IMR-90 (cell line): ENCODE measurements at regions not wholly inside any gene's neighbourhood (a gene's known extent, or its start where the extent isn't known, plus 50 kb on each side); places are given as distances from the start of the nearest gene placed in this dataset.

Experiments used
- ATAC-seq: fragments of 200-7000 bp; cut with Tn5 transposase; 2 replicates; pipeline ENCODE4 v1.9.1; 2020; ENCODE audit warnings: low read depth, mild to moderate bottlenecking, moderate library complexity
- BruUV-seq: library from RNA; stranded (reverse); fragments of 400-500 nt; replicated peaks from 2 replicates; lab custom pipeline; 2021; lab: Mats Ljungman, UMichigan
- CTCF ChIA-PET: fragments of 300-600 bp; formaldehyde crosslinking; extraction: SDS; loops from one replicate; lab custom pipeline; 2021; ENCODE audit warnings: antibody characterized with exemption; lab: Yijun Ruan, JAX
- POLR2A ChIA-PET: fragments of 300-600 bp; sonication (Branson Sonifier 250); formaldehyde crosslinking; loops from one replicate; lab custom pipeline; 2022; ENCODE audit warnings: antibody characterized with exemption; ENCODE audit not compliant: unreplicated experiment; lab: Charles Lee
- DNase-seq: peaks from one replicate; pipeline ENCODE4 v3.0.0; 2013
- H2AFZ ChIP-seq: replicated peaks from 2 replicates; pipeline ENCODE3; 2013; ENCODE audit warnings: low read length, mild to moderate bottlenecking; ENCODE audit not compliant: poor library complexity
- H2AK5ac ChIP-seq: 2 replicates; pipeline ENCODE4 v1.6.1; 2013; ENCODE audit warnings: low read depth, low read length, inconsistent platforms
- H2AK9ac ChIP-seq: replicated peaks from 2 replicates; pipeline ENCODE3; 2013; ENCODE audit warnings: mild to moderate bottlenecking, low read depth, low read length, moderate library complexity; ENCODE audit not compliant: poor library complexity
- H2BK120ac ChIP-seq: 2 replicates; pipeline ENCODE4 v1.6.1; 2013; ENCODE audit warnings: low read depth, low read length, inconsistent platforms
- H2BK15ac ChIP-seq: 3 replicates; pipeline ENCODE4 v1.6.1; 2013; ENCODE audit warnings: low read depth, low read length, inconsistent platforms
- H2BK20ac ChIP-seq: 2 replicates; pipeline ENCODE4 v1.6.1; 2013; ENCODE audit warnings: low read depth, mild to moderate bottlenecking, inconsistent platforms, low read length, moderate library complexity
- H2BK5ac ChIP-seq: 2 replicates; pipeline ENCODE4 v1.6.1; 2013; ENCODE audit warnings: mild to moderate bottlenecking, low read depth, low read length, inconsistent platforms; ENCODE audit not compliant: poor library complexity, severe bottlenecking
- H3K14ac ChIP-seq: replicated peaks from 2 replicates; pipeline ENCODE4 v1.6.1; 2013; ENCODE audit warnings: low read depth, low read length, inconsistent platforms
- H3K18ac ChIP-seq: 2 replicates; pipeline ENCODE4 v1.6.1; 2013; ENCODE audit warnings: low read depth, low read length, control low read depth
- H3K23ac ChIP-seq: 2 replicates; pipeline ENCODE4 v1.6.1; 2013; ENCODE audit warnings: low read depth, low read length, inconsistent platforms
- H3K27ac ChIP-seq: 2 replicates; pipeline ENCODE4 v1.5.1; 2013; ENCODE audit warnings: mild to moderate bottlenecking, control low read depth, low read length; ENCODE audit not compliant: insufficient read depth
- H3K27me3 ChIP-seq: 2 replicates; pipeline ENCODE4 v1.6.1; 2013; ENCODE audit warnings: low read length; ENCODE audit not compliant: control insufficient read depth, insufficient read depth
- H3K36me3 ChIP-seq: 2 replicates; pipeline ENCODE4 v1.6.1; 2013; ENCODE audit warnings: low read length, mixed read lengths; ENCODE audit not compliant: control insufficient read depth, insufficient read depth
- H3K4ac ChIP-seq: 2 replicates; pipeline ENCODE4 v1.6.1; 2013; ENCODE audit warnings: low read depth, low read length, inconsistent platforms
- H3K4me1 ChIP-seq: 2 replicates; pipeline ENCODE4 v1.6.1; 2013; ENCODE audit warnings: low read length, mixed read lengths; ENCODE audit not compliant: control insufficient read depth, insufficient read depth
- H3K4me2 ChIP-seq: 2 replicates; pipeline ENCODE4 v1.6.1; 2013; ENCODE audit warnings: low read depth, mild to moderate bottlenecking, control low read depth, low read length, moderate library complexity
- H3K4me3 ChIP-seq: 2 replicates; pipeline ENCODE4 v1.5.1; 2013; ENCODE audit warnings: low read depth, mild to moderate bottlenecking, control low read depth, low read length, moderate library complexity; ENCODE audit not compliant: insufficient read depth
- H3K56ac ChIP-seq: 2 replicates; pipeline ENCODE4 v1.6.1; 2013; ENCODE audit warnings: low read length, inconsistent platforms; ENCODE audit not compliant: insufficient read depth; ENCODE audit errors: extremely low read depth
- H3K79me1 ChIP-seq, 2 experiments: 2 replicates each; pipeline ENCODE4 v1.6.1; 2013; ENCODE audit warnings: low read length in 2 of 2, inconsistent platforms in 1 of 2, low read depth in 1 of 2
- H3K9ac ChIP-seq: 2 replicates; pipeline ENCODE4 v1.6.1; 2013; ENCODE audit warnings: low read depth, low read length, control low read depth
- H3K9me1 ChIP-seq: 2 replicates; pipeline ENCODE4 v1.6.1; 2013; ENCODE audit warnings: low read length, inconsistent platforms; ENCODE audit not compliant: insufficient read depth
- H3K9me3 ChIP-seq: 2 replicates; pipeline ENCODE4 v1.6.1; 2013; ENCODE audit warnings: low read length; ENCODE audit not compliant: control insufficient read depth, insufficient read depth
- H4K20me1 ChIP-seq: 2 replicates; pipeline ENCODE4 v1.6.1; 2013; ENCODE audit warnings: low read length, inconsistent platforms; ENCODE audit not compliant: insufficient read depth
- H4K5ac ChIP-seq: 2 replicates; pipeline ENCODE4 v1.6.1; 2013; ENCODE audit warnings: mild to moderate bottlenecking, low read depth, low read length, control low read depth
- H4K8ac ChIP-seq, 2 experiments: 2 replicates each; pipeline ENCODE4 v1.6.1; 2013; ENCODE audit warnings: low read depth in 2 of 2, low read length in 2 of 2, control low read depth in 1 of 2, inconsistent platforms in 1 of 2
- H4K91ac ChIP-seq: 2 replicates; pipeline ENCODE4 v1.6.1; 2013; ENCODE audit warnings: low read depth, low read length, inconsistent platforms; ENCODE audit not compliant: insufficient read depth
- CEBPB ChIP-seq: IDR thresholded peaks from 2 replicates; pipeline ENCODE4 v1.6.1; 2012; ENCODE audit warnings: low read depth, low read length, improper control_type of control experiment
- CHD1 ChIP-seq: IDR thresholded peaks from 2 replicates; pipeline ENCODE4 v1.6.1; 2012; ENCODE audit warnings: low read depth, low read length, improper control_type of control experiment
- CTCF ChIP-seq: conservative IDR thresholded peaks from 2 replicates; pipeline ENCODE4 v1.5.1; 2012; ENCODE audit warnings: mild to moderate bottlenecking, low read depth, low read length, improper control_type of control experiment
- FOS ChIP-seq: fragments of 150-350 bp; IDR thresholded peaks from 2 replicates; pipeline ENCODE4 v1.6.1; 2016; ENCODE audit warnings: low read depth, low read length
- MAFK ChIP-seq: IDR thresholded peaks from 2 replicates; pipeline ENCODE4 v1.6.1; 2012; ENCODE audit warnings: low read depth, low read length, improper control_type of control experiment
- MAZ ChIP-seq: IDR thresholded peaks from 2 replicates; pipeline ENCODE4 v1.6.1; 2012; ENCODE audit warnings: low read depth, mild to moderate bottlenecking, low read length, improper control_type of control experiment, moderate library complexity, borderline replicate concordance
- MXI1 ChIP-seq: IDR thresholded peaks from 2 replicates; pipeline ENCODE4 v1.6.1; 2012; ENCODE audit warnings: low read depth, mild to moderate bottlenecking, low read length, moderate library complexity, borderline replicate concordance
- POLR2A ChIP-seq: IDR thresholded peaks from 2 replicates; pipeline ENCODE4 v1.6.1; 2012; ENCODE audit warnings: mild to moderate bottlenecking, low read depth, low read length
- RAD21 ChIP-seq: IDR thresholded peaks from 2 replicates; pipeline ENCODE4 v1.6.1; 2012; ENCODE audit warnings: low read length, improper control_type of control experiment
- RCOR1 ChIP-seq: IDR thresholded peaks from 2 replicates; pipeline ENCODE4 v1.6.1; 2012; ENCODE audit warnings: mild to moderate bottlenecking, low read length, improper control_type of control experiment; ENCODE audit not compliant: insufficient replicate concordance
- RFX5 ChIP-seq: IDR thresholded peaks from 2 replicates; pipeline ENCODE4 v1.8.0; 2012; ENCODE audit warnings: low read depth, mild to moderate bottlenecking, low read length, moderate library complexity
- SMC3 ChIP-seq: fragments of 150-350 bp; IDR thresholded peaks from 2 replicates; pipeline ENCODE4 v1.6.1; 2016; ENCODE audit warnings: low read depth, mild to moderate bottlenecking, antibody characterized with exemption, low read length, moderate library complexity
- USF2 ChIP-seq: fragments of 150-350 bp; IDR thresholded peaks from 2 replicates; pipeline ENCODE4 v1.6.1; 2017; ENCODE audit warnings: mild to moderate bottlenecking, antibody characterized with exemption, low read length, low read depth
- WGBS, 2 experiments: methylation state at CpG; one replicate each; pipeline versions ENCODE4 v1.1.5 to v1.1.7; 2013; ENCODE audit warnings: missing lambda C conversion rate in 2 of 2; ENCODE audit not compliant: insufficient read length in 1 of 2; ENCODE audit errors: extremely low coverage in 2 of 2; 5-methylcytosine and 5-hydroxymethylcytosine counted together
- dilution Hi-C: fragments of 300-500 bp; cut with HindIII; formaldehyde crosslinking; loops from one replicate; pipeline ENCODE4 v1.14.3; 2018; ENCODE audit warnings: low sequenced_read_pairs; ENCODE audit not compliant: unreplicated experiment
- in situ Hi-C: fragments of 300-500 bp; cut with MboI; formaldehyde crosslinking; loops from 3 replicates; pipeline ENCODE4 v1.14.3; 2019; ENCODE audit warnings: low sequenced_read_pairs, inconsistent platforms, mixed read lengths
- intact Hi-C: fragments of 100-400 bp; cut with micrococcal nuclease; formaldehyde crosslinking; loops from 2 replicates; pipeline ENCODE4 v1.10.0; 2022
- TF ChIP-seq, protein P1 (sequence below): fragments of 150-350 bp; IDR thresholded peaks from 2 replicates; pipeline ENCODE4 v1.6.1; 2016; ENCODE audit warnings: low read depth, mild to moderate bottlenecking, low read length, moderate library complexity, borderline replicate concordance

- DNase-seq (no peak), ATAC-seq (no peak)
- H4K8ac ChIP-seq = no peak overlapping the region
- H3K4me1 ChIP-seq = no peaks in the 10 kb centered on the region
- no peak overlapping the region for H2AK9ac ChIP-seq
- no peak for TF ChIP-seq RFX5
- TF ChIP-seq CHD1 = no peak
- no peak for TF ChIP-seq RAD21
- no peak for TF ChIP-seq MAZ
- TF ChIP-seq SMC3 = no peak
- TF ChIP-seq RCOR1 = no peak
- no peak for TF ChIP-seq CEBPB
- TF ChIP-seq CTCF = no peak
- no peak for TF ChIP-seq FOS
- no peak for TF ChIP-seq MXI1
- no peak for TF ChIP-seq MAFK
- no peak for TF ChIP-seq POLR2A
- no peak for TF ChIP-seq USF2
- TF ChIP-seq, protein P1, sequence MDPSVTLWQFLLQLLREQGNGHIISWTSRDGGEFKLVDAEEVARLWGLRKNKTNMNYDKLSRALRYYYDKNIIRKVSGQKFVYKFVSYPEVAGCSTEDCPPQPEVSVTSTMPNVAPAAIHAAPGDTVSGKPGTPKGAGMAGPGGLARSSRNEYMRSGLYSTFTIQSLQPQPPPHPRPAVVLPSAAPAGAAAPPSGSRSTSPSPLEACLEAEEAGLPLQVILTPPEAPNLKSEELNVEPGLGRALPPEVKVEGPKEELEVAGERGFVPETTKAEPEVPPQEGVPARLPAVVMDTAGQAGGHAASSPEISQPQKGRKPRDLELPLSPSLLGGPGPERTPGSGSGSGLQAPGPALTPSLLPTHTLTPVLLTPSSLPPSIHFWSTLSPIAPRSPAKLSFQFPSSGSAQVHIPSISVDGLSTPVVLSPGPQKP = no peak
- no peak overlapping the region for H4K5ac ChIP-seq
- in situ Hi-C loops = no loop called here
- H2BK20ac ChIP-seq = no peak overlapping the region
- POLR2A ChIA-PET = no interaction called here
- H3K9ac ChIP-seq = no peak overlapping the region
- H3K9me1 ChIP-seq = no peaks in the 10 kb centered on the region
- no peaks in the 10 kb centered on the region for H3K9me3 ChIP-seq
- H4K91ac ChIP-seq = no peak overlapping the region
- no peak overlapping the region for H3K56ac ChIP-seq
- no peak overlapping the region for H3K27ac ChIP-seq
- no TSS peak for BruUV-seq
- H2BK120ac ChIP-seq = no peak overlapping the region
- H2AFZ ChIP-seq = no peak overlapping the region
- no peak overlapping the region for H3K14ac ChIP-seq
- no CpG with 5 or more reads among the region's 3 CpGs for WGBS, 2 experiments
- H3K4ac ChIP-seq = no peak overlapping the region
- no peaks in the 10 kb centered on the region for H3K79me1 ChIP-seq
- no peak overlapping the region for H3K4me2 ChIP-seq
- H3K36me3 ChIP-seq = no peaks in the 10 kb centered on the region
- no peak overlapping the region for H3K23ac ChIP-seq
- no peaks in the 10 kb centered on the region for H3K27me3 ChIP-seq
- H2AK5ac ChIP-seq = no peak overlapping the region
- H2BK5ac ChIP-seq = no peak overlapping the region
- no peaks in the 10 kb centered on the region for H4K20me1 ChIP-seq
- CTCF ChIA-PET = interaction anchor here (0.6 kb wide), 1 partner anchor 23 kb away, joined by 3 read pairs; no protein-coding TSS in a partner anchor
- H3K18ac ChIP-seq = no peak overlapping the region
- dilution Hi-C loops = no loop called here
- H3K4me3 ChIP-seq = no peak overlapping the region
- intact Hi-C loops = no loop called here
- no peak overlapping the region for H2BK15ac ChIP-seq
Measured at GRCh38 chr5:67451640-67452279, 255.2 kb upstream of the CD180 start.
